ENCODE measurements at regions not wholly inside any gene's neighbourhood (a gene's known extent, or its start where the extent isn't known, plus 50 kb on each side); places are given as distances from the start of the nearest gene placed in this dataset.

GRCh38 chr2:198254536-198255090, 450.2 kb downstream of the PLCL1 start:
- POLR2A ChIA-PET, result no interaction called here
- H3K4me1 Mint-ChIP-seq (ENCODE audit: low read depth), result no peaks in the 10 kb centered on the region
- H3K27me3 Mint-ChIP-seq, result peaks cover 75% of the 10 kb centered on the region
- ATAC-seq (ENCODE audit: poor library complexity) (no peak), DNase-seq (no peak)
- no peak overlapping the region for H3K4me3 ChIP-seq (ENCODE audit: low read length)
- peaks cover 0 to 7% of the 10 kb centered on the region in 2 experiments for H3K27me3 ChIP-seq (ENCODE audit: control insufficient read depth in 1 of 2, insufficient read depth in 2 of 2, low read length in 2 of 2)
- H3K36me3 Mint-ChIP-seq (ENCODE audit: low read depth), result no peaks in the 10 kb centered on the region
- H3K27ac Mint-ChIP-seq, result no peak overlapping the region
- CTCF ChIA-PET, result interaction anchor here (0.6 kb wide), 1 partner anchor 1237 kb away, joined by 3 read pairs; no protein-coding TSS in a partner anchor
- no peaks in the 10 kb centered on the region for H3K9me3 Mint-ChIP-seq
- no peaks in the 10 kb centered on the region for H3K4me1 ChIP-seq (ENCODE audit: insufficient read depth, low read length)
- H3K27ac ChIP-seq (ENCODE audit: low read depth in 1 of 2, low read length in 2 of 2), result no peak overlapping the region
- H3K9me3 ChIP-seq (ENCODE audit: control insufficient read depth in 1 of 2, insufficient read depth in 1 of 2, low read length in 2 of 2), result no peaks in the 10 kb centered on the region
- no peak for TF ChIP-seq CTCF (IDR thresholded peaks at IDR 0.05)
- intact Hi-C loops (cut with DNase I, micrococcal nuclease), result no loop called here
- no peaks in the 10 kb centered on the region for H3K36me3 ChIP-seq (ENCODE audit: insufficient read depth, low read length)
- no peak overlapping the region for H3K4me3 Mint-ChIP-seq

GRCh38 chr2:198253995-198254394, 449.6 kb downstream of the PLCL1 start:
- CTCF ChIA-PET, result no interaction called here
- Mint-ChIP-seq H3K27ac (no peak overlapping the region), H3K9me3 (no peaks in the 10 kb centered on the region), H3K4me3 (no peak overlapping the region), H3K36me3 (ENCODE audit: low read depth) (no peaks in the 10 kb centered on the region), H3K4me1 (ENCODE audit: low read depth) (no peaks in the 10 kb centered on the region), H3K27me3 (peaks cover 75% of the 10 kb centered on the region)
- POLR2A ChIA-PET, result no interaction called here
- no peak overlapping the region for H3K27ac ChIP-seq (ENCODE audit: low read depth in 1 of 2, low read length in 2 of 2)
- TF ChIP-seq CTCF (IDR thresholded peaks at IDR 0.05), result no peak
- no peaks in the 10 kb centered on the region for H3K9me3 ChIP-seq (ENCODE audit: control insufficient read depth in 1 of 2, insufficient read depth in 1 of 2, low read length in 2 of 2)
- intact Hi-C loops (cut with DNase I, micrococcal nuclease), result no loop called here
- H3K4me1 ChIP-seq (ENCODE audit: insufficient read depth, low read length), result no peaks in the 10 kb centered on the region
- H3K36me3 ChIP-seq (ENCODE audit: insufficient read depth, low read length), result no peaks in the 10 kb centered on the region
- DNase-seq (no peak), ATAC-seq (ENCODE audit: poor library complexity) (no peak)
- peaks cover 0 to 6% of the 10 kb centered on the region in 2 experiments for H3K27me3 ChIP-seq (ENCODE audit: control insufficient read depth in 1 of 2, insufficient read depth in 2 of 2, low read length in 2 of 2)
- H3K4me3 ChIP-seq (ENCODE audit: low read length), result no peak overlapping the region

GRCh38 chr2:198252472-198252871, 448.1 kb downstream of the PLCL1 start:
- Mint-ChIP-seq H3K27ac (no peak overlapping the region), H3K36me3 (ENCODE audit: low read depth) (no peaks in the 10 kb centered on the region), H3K4me1 (ENCODE audit: low read depth) (no peaks in the 10 kb centered on the region), H3K4me3 (no peak overlapping the region), H3K27me3 (peaks cover 64% of the 10 kb centered on the region), H3K9me3 (no peaks in the 10 kb centered on the region)
- Histone ChIP-seq H3K4me3 (ENCODE audit: low read length) (no peak overlapping the region), H3K36me3 (ENCODE audit: insufficient read depth, low read length) (no peaks in the 10 kb centered on the region), H3K4me1 (ENCODE audit: insufficient read depth, low read length) (no peaks in the 10 kb centered on the region), H3K9me3 (ENCODE audit: control insufficient read depth in 1 of 2, insufficient read depth in 1 of 2, low read length in 2 of 2) (no peaks in the 10 kb centered on the region), H3K27ac (ENCODE audit: low read depth in 1 of 2, low read length in 2 of 2) (no peak overlapping the region), H3K27me3 (ENCODE audit: control insufficient read depth in 1 of 2, insufficient read depth in 2 of 2, low read length in 2 of 2) (no peaks in the 10 kb centered on the region)
- DNase-seq (no peak), ATAC-seq (ENCODE audit: poor library complexity) (no peak)
- POLR2A ChIA-PET, result interaction anchor here (0.6 kb wide), 1 partner anchor 132 kb away, joined by 3 read pairs; no protein-coding TSS in a partner anchor
- TF ChIP-seq CTCF (IDR thresholded peaks at IDR 0.05), result no peak
- intact Hi-C loops (cut with DNase I, micrococcal nuclease), result no loop called here
- CTCF ChIA-PET, result no interaction called here
